ENCODE measurements at regions not wholly inside any gene's neighbourhood (a gene's known extent, or its start where the extent isn't known, plus 50 kb on each side); places are given as distances from the start of the nearest gene placed in this dataset.

- TF ChIP-seq, protein P1, sequence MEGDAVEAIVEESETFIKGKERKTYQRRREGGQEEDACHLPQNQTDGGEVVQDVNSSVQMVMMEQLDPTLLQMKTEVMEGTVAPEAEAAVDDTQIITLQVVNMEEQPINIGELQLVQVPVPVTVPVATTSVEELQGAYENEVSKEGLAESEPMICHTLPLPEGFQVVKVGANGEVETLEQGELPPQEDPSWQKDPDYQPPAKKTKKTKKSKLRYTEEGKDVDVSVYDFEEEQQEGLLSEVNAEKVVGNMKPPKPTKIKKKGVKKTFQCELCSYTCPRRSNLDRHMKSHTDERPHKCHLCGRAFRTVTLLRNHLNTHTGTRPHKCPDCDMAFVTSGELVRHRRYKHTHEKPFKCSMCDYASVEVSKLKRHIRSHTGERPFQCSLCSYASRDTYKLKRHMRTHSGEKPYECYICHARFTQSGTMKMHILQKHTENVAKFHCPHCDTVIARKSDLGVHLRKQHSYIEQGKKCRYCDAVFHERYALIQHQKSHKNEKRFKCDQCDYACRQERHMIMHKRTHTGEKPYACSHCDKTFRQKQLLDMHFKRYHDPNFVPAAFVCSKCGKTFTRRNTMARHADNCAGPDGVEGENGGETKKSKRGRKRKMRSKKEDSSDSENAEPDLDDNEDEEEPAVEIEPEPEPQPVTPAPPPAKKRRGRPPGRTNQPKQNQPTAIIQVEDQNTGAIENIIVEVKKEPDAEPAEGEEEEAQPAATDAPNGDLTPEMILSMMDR (conservative IDR thresholded peaks at IDR 0.05 in 1 of 2, IDR thresholded peaks at IDR 0.05 in 1 of 2; ENCODE audit: extremely low read depth in 1 of 2, insufficient read depth in 1 of 2, low read depth in 1 of 2, low read length in 2 of 2), result no peak
- TF ChIP-seq EZH2 (IDR thresholded peaks at IDR 0.05; ENCODE audit: borderline replicate concordance, low read length), result no peak
Observed at GRCh38 chr4:19961091-19961490, 290.6 kb upstream of the SLIT2 start.
